Tibial nerve (tissue), 4 donors: ENCODE measurements at regions not wholly inside any gene's neighbourhood (a gene's known extent, or its start where the extent isn't known, plus 50 kb on each side); places are given as distances from the start of the nearest gene placed in this dataset.

Experiments used
- CTCF ChIP-seq, 5 experiments: fragments of 200-600 bp in 3 of 5; fragments of 450-650 bp in 2 of 5; sonication (generic) in 3 of 5; IDR thresholded peaks; one replicate each; pipeline ENCODE4 v1.5.1; 2016 to 2019; ENCODE audit warnings: antibody characterized with exemption in 5 of 5, mild to moderate bottlenecking in 3 of 5, moderate library complexity in 2 of 5
- EP300 ChIP-seq, 2 donors: sonication (generic); formaldehyde crosslinking; IDR thresholded peaks; one replicate each; pipeline ENCODE4 v1.6.1; 2017; ENCODE audit warnings: antibody characterized with exemption in 2 of 2, mild to moderate bottlenecking in 1 of 2
- POLR2A ChIP-seq, 2 donors: fragments of 450-650 bp; IDR thresholded peaks; one replicate each; pipeline ENCODE4 v1.6.1; 2017; ENCODE audit warnings: antibody characterized with exemption in 2 of 2, mild to moderate bottlenecking in 2 of 2, moderate library complexity in 2 of 2

- no peak for TF ChIP-seq CTCF (IDR thresholded peaks at IDR 0.05)
- TF ChIP-seq POLR2A (IDR thresholded peaks at IDR 0.05), result no peak
- no peak for TF ChIP-seq EP300 (IDR thresholded peaks at IDR 0.05)
Measured at GRCh38 chr15:101122806-101123205, 129.0 kb downstream of the CHSY1 start.
